DMS53 treated with DMSO at 0.1 percent for 48 hours (cell line): ENCODE measurements at regions not wholly inside any gene's neighbourhood (a gene's known extent, or its start where the extent isn't known, plus 50 kb on each side); places are given as distances from the start of the nearest gene placed in this dataset.
"Not testable (repeated sequence)": the region's sequence is repeated elsewhere in the genome, so short reads cannot be mapped to it uniquely, and the experiment has no call there.

Experiments
- DNase-seq: peaks from one replicate; lab custom pipeline; 2025; ENCODE audit not compliant: unreplicated experiment; lab: John Stamatoyannopoulos, UW

DNA sequence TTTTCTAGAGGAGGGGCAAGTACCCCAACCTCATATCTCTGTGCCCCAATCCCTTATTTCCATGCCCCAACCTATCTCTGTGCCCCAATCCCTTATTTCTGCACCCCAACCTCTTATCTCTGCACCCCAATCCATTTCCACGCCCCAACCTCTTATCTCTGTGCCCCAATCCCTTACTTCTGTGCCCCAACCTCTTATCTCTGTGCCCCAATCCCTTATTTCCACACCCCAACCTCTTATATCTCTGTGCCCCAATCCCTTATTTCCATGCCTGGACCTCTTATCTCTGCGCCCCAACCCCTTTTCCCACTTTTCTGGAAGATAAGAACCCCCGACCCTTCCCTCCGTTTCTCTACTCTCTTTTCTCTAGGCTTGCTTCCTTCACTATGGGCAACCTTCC is 199.0 kb downstream of the JRKL start:
- not testable (repeated sequence) for DNase-seq

DNA sequence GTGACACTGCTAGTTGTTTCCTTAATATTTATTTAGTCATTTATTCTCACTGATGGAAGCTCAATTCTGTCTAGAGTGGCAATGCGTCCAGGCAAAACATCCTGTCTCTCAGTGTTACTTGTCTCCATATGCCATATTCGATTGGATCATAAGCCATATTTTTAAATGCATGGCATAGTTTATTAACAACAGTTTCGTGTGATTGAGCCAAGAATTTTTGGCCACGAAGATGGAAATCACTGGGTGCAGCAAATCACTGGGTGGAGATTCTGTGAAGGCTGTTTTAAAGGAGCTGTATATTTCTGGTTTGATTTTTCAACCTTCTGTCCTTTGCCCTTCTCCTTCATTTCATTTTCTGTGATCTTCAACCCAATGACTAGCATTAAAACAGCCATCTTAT is 205.2 kb downstream of the JRKL start:
- no peak for DNase-seq

DNA sequence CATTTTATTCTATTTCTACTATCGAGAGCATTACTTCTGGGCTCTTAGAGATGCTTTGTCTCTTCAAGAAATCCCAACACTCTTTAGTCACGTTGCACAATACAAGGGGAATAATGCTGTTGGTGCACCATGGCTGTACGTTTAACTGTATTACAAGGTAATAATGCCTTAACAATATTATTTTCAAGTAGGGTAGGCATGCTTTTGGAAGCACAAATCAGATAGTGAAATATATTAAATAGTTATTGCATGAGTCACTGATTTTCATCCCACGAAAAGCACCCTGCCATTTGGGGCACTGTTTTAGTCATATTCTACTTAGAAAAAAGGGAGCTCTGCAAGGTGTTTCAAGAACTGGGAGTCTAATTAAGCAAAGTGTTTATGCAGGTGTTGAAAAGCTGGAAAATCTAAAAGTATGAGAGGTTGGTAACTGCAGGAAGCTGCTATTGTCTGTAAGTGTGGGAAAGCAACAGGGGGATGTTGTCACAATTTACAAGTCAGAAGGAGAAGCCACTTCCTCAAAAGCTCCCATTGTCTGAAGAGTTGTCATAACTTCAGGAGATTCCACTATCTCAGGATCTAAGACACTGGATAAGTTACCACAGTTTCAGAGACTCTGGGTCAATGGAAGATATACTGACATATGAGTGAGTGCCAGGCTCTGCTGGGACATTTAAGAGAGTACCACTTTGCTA is 218.2 kb downstream of the JRKL start:
- DNase-seq = no peak

DNA sequence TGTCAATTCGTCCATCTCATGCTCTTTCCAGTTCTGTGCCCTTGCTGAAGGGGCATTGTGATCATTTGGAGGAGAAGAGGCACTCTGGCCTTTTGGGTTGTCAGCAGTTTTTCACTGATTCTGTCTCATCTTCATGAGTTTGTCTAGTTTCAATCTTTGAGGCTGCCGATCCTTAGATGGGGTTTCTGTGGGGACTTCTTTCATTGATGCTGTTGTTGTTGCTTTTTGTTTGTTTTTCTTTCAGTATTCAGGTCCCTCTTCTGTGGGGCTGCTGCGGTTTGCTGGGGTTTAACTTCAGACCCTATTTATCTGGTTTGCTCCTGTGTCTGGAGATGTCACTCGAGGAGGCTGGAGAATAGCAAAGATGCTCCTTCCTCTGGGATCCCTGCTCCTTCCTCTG is 224.3 kb downstream of the JRKL start:
- no peak for DNase-seq

DNA sequence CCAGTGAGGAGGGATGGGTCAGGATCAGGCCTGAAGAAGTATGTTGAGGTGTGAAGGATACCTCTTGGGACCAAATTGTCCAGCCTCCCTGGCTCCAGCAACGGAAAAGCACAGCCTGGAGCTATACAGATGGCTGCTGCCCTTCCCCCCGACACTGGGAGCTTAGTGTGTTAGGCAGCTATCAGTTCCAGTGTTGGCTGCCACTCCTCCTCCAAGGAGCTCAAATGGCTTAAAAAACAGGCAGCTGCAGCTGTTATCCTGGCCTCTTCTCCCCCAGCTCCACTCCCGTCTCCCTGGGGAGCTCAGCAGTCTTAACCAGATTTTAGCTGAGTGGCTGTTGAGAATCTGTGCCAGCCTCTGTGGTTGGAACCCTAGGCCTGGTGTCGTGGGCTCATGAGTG is 225.0 kb downstream of the JRKL start:
- DNase-seq = no peak

DNA sequence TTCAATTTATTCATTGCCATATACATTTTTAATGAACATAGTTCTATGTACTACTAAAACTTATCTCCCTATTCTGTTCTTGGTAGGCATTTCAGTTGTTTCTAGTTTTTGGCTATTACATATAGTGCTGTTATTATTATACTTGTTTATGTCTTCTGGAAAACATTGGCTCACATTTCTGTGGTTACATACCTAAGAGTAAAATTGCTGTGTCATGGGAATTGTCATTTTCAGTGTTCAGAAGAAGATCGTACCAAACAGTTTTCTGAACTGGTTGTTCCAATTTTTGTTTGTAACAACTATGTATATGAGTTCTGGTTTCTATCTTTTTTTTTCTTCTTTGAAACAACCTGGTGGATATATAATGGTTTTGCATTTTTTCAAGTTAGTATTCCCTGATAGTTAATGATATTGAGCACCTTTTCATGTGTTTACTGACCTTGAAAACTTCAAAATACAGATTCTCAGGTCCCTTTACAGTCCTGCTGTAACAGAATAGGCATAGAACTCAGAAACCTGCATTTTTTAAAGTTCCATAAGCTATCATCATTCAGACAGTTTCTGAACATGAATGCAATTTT is 230.7 kb downstream of the JRKL start:
- DNase-seq = no peak

DNA sequence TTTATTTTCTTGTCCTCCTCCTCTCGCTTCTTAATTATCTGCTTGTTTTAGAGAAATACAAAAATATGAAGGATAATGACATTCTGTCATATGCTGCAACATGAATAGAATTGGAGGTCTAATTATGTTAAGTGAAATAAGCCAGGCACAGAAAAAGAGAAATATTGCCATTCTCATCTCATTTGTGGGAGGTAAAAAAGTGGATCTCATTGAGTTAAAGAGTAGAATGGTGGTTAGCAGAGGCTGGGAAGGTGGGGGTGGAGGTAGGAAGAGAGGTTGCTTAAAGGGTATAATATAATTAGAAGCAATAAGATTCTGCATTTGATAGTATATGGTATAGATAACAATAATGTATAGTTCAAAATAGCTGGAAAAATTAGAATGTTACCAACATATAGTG is 231.3 kb downstream of the JRKL start:
- DNase-seq = no peak

DNA sequence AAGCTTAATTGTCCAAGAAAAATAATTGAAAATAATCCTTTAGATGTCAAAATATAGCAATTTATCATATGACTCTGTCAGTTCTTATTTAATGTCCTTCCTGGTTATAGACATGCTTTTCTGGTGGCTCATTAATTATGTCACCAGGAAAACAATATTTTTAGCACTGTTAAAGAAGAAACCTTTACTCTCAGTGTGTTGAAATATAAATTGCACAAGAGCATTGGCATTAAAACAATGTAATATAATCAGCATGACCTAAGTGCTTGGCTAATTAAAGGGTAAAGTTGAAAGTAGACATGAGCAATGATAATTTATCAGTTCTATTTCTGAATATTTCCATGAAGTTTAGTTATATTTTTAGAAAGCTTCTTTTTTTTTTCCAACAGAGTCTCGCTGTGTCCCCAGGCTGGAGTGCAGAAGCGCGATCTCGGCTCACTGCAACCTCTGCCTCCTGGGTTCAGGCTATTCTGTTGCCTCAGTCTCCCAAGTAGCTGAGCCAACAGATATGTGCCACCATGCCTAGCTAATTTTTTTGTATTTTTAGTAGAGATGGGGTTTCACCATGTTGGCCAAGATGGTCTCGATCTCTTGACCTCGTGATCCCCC is 232.3 kb downstream of the JRKL start:
- no peak for DNase-seq

DNA sequence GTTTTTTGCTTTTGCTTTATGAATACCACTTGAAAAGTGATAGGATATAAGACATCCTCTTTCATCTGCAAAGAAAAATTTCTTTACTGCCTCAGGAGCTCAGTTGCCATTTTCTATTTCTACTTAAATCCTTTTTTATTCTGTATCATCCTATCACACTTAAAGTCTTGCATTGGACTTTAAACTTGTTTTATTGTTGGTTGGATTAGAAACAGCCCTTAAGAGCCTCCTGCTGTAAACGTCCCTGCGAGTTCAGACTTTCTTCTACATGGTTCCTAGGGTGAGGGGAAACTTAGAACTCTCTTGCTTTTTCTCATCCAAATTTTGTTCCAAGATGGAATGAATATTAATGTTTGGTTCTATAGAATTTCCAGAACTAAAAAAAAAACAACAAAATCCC is 234.3 kb downstream of the JRKL start:
- DNase-seq = no peak

DNA sequence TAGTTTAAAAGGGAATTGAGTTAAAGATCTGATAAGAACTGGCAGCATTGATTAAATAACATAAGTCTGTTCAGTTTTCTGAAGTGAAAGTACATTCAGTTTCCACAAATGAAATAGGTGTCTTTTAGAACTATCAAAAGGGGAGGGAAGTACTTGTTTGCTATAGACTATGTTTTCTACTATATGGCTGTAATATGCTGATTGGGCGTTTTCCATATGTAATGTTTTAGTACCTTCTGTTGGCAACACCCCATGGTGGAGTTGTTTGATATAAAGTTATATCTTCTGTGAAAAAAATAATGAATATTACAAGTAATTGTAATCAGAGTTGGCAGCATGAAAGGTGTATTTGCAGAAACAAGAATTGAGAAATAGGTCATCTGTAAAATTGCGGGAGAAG is 237.6 kb downstream of the JRKL start:
- DNase-seq = no peak

DNA sequence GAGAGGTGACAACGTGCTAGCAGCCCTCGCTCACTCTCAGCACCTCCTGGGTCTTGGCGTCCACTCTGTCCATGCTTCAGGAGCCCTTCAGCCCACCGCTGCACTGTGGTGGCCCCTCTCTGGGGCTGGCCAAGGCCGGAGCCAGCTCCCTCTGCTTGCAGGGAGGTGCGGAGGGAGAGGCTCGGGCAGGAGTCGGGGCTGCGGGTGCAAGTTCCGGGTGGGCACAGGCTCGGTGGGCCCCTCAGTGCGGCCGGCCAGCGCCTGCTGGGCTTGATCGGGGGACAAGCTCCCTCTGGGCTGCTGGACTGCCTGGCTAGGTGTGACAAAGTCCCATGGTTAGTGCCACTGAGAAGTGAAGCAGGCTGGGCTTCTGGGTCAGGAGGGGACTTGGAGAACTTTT is 245.8 kb downstream of the JRKL start:
- no peak for DNase-seq

DNA sequence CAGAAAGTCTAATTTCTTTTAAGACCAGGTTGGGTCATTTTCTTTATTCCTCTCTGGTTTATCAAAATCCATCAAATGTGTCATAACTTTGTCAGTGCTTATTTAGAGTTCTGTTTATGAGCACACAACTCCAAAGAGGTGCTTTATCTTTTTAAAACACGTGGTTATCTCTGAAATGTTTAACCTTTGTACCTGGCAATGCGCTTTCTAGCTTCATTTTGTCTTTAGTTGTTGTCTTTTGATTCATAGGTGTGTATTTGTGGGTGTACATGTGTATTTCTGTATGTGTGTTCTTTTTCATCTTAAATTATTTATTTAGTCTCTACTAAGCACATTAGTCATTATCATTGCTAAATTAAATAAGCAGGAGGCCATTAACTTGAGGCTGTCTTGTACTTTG is 251.4 kb downstream of the JRKL start:
- no peak for DNase-seq

DNA sequence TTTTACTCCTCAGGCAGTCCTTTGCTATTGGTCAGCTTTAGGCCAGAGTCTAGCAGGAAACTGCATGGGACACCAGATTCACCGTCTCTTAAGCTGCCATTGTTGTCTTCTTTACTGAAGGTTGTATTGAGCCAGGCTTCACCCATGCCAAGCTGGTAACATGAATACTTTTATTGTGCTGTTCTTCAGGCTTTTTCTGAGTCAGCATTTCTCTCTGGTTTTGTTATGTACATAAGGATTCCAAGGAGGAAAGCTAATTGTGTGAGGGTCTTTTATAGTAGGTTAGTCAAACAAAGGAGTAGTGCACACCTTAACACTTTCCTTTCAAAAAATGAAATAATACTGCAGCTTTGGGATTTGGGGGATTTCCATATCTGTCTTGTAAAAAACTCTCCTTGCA is 252.8 kb downstream of the JRKL start:
- DNase-seq = no peak

DNA sequence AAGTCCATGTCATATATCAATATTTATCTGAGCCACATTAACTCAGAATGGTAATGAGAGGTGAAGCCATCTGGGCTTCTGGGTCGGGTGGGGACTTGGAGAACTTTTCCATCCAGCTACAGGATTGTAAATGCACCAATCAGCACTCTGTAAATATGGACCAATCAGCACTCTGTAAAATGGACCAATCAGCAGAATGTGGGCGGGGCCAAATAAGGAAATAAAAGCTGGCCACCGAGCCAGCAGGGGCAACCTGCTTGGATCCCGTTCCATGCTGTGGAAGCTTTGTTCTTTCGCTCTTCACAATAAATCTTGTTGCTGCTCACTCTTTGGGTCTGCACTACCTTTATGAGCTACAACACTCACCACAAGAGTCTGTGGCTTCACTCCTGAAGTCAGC is 253.4 kb downstream of the JRKL start:
- no peak for DNase-seq

DNA sequence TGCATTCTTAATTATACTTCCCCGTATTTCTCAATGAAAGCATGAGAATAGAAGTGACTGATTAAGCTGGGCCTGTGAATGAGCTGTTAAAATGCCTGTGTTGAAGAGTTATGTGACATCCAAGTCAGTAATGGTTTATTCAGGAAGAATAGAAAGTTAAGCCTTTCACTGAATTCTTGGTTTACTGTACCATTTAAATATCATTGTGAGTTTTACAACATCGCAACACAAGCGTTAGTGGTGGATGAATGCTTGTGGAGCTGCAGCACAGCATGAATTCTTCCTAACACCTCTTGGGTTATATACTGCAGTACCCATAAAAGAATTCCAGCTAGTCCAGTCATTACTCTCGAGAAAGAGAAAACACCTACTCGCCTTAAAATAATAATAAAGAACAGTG is 257.8 kb downstream of the JRKL start:
- DNase-seq = no peak

DNA sequence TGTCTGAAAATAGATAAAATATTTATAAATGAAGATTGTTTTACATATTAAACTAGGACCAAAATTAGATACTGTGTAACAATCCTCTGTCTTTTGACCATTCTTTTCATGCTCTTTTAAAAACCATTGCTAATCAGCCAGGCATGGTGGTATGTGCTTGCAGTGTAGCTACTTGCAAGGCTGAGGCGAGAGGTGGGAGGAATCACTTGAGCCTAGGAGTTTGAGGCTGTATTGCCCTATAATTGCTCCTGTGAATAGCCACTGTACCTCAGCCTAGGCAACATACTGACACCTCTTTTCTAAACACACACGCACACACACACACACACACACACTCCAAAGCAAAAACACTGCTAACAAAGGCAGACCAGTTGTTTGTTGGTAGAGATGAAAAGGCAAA is 259.2 kb downstream of the JRKL start:
- no peak for DNase-seq

DNA sequence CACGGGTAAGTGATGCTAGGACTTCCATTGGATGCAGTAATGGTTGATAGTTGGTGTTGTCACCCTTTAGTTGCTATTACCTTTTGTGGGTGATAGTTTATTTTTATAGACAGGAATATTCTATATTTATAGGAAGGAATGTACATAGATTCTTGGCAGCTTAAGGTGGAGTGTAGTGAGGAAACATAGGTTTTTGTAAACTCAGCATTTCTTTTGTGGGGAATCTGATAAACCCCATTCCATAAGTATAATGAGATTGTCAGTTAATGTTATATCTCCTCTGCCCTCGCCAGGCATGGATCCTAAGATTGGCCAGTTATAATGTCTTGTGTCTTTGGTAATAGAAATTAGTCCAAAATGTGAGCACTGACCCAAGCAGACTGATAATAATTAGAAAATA is 262.7 kb downstream of the JRKL start:
- DNase-seq = no peak

DNA sequence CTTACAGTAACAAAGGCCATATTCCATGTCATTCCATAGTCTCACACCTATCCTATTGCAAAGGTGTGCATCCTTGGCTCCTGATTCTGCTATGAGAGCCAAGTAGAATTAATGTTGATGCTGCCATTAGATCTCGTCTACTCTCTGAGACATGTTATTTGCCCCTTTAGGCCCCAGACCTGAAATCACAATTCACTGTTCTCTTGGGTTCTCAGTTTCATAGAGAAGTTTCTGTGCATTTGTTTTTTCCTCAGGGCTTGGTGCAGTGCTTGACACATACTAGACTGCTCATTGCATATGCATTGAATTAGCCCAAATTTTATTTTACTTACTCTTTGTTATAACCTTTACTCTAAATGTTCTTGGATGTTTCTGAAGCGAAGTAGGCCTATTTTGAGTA is 265.7 kb downstream of the JRKL start:
- no peak for DNase-seq

DNA sequence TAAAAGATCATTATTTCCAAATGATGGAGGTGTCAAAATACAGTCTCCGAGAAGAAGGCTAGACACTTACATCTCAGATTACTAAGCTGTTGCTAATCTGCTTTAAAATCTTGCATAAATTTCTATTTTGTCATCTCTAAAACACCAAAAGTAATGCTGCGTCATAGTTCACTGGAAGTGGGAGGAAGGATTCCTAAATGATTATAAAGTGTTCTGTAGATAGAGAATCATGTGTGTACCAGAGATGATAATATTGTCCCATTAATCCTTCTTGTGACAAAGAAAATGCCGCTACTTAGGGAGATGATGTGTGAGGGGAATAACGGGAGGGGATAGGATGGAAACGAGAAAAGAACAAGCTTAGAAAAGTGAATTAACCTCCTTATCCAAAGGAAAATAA is 268.6 kb downstream of the JRKL start:
- no peak for DNase-seq

DNA sequence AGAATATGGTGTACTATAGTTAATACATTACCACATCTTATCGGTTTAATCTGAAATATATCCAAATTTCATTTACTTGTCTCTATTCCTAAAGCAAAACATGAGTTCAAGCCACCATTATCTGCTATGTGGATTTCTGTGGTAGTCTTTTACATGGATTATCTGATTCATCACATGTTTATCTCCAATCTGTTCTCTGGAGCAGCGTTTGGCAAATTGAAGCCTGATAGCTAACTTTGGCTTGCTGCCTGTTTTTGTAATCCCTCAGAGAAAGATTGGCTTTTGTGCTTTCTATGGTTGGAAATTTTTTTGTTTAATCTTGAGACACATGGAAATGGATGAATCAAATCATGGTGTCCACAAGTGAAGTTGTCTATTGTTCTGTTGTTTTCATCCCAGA is 274.3 kb downstream of the JRKL start:
- no peak for DNase-seq

DNA sequence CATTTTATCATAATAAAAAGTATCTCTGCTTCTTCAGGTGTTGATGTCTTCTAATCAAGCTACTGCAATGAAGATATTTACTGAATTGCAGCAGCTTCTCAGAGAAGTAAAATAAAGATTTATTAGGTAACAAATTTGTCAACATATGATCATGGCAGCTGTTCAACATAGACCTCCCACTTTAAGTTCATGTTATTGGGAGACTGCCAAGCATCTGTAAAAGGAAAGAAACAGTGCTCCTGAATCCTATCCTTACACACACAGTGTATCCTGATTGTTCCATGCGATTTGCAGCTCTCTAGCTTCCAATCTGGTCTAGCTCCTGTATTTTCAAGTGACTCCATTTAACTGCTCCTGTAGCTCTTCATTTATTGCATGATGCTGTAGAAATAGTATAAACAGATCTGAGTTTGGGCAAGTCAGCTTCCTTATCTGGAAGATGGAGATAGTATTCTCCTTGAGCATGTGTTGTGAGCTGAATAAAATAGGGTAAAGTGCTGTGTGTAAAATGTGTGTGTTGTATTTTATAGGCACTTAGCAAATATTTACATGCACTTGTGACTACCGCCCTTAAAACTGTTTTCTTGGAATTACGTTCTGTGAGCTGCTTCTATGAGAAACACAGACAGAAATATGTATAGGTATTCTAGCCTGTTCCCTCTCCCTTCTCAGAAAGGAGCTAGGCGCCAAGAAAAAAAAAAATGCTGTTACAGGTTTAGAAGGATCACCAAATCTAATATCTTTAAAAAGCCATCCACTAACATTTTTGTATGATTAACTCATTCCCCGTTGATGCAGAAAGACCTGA is 290.6 kb downstream of the JRKL start:
- DNase-seq = no peak
